Posterior vena cava (tissue), 2 donors: ENCODE measurements at regions not wholly inside any gene's neighbourhood (a gene's known extent, or its start where the extent isn't known, plus 50 kb on each side); places are given as distances from the start of the nearest gene placed in this dataset.

Experiments used
- DNase-seq: peaks from one replicate; pipeline ENCODE4 v3.0.0-alpha.2; 2020; ENCODE audit warnings: low spot score
- intact Hi-C, 2 donors: fragments of 100-400 bp; cut with DNase I; formaldehyde crosslinking; loops; one replicate each; pipeline versions ENCODE4 v1.14.1 to v1.14.2; 2022 to 2023
- donor health status: DM: yes; HTN: yes; CAD: no.
- donor health status: DM: yes; HTN: yes; CAD: no.

- DNase-seq, result no peak
- intact Hi-C loops, result no loop called here
These were observed 336.4 kb upstream of the NOCT start for GRCh38 chr4:138678985-138679746.

GRCh38 chr4:138677748-138678147, 337.8 kb upstream of the NOCT start:
- intact Hi-C loops, result no loop called here
- no peak for DNase-seq

- DNase-seq, result no peak
- intact Hi-C loops, result no loop called here
These were observed 338.4 kb upstream of the NOCT start for GRCh38 chr4:138677212-138677611.

- intact Hi-C loops, result no loop called here
- DNase-seq, result no peak
These were observed 339.9 kb upstream of the NOCT start for GRCh38 chr4:138675685-138676084.

DNA sequence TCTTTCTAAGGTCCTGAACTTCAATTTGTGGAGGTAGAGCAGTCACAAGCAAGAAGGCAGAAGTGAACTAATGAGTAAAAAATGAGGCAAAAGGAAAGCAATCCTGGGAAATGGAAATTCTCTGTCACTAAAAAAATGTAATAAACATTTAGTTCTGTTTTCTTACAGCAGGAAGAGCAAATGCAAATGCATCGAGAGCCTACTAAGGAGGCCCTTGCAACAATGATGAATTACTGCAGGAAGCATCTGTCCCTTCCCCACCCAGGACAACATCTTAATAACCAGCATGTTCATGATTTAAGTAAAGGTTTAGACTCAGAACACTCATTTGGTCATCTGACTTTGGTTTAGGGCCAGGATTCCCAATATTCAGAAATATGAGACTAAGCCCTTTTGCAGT, 341.4 kb upstream of the NOCT start:
- no peak for DNase-seq
- intact Hi-C loops, result no loop called here

DNA sequence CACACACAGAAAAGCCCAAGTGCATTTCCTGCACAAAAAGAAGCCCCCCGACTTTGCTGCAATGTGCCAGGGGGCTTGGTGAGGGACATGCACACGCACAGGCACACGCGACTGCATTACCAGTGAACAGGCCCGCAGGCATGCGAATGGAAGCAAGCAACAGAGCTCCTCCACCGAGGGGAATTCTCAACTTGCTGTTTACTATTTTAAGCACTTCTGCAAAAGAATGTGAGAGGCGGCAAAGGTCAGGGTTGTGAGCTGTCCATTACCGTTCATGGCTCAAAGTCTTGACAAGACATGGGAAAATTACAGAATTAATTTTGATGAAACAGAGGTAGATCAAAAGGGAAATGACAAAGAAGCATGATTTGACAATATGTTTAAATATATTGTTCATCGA, 342.5 kb upstream of the NOCT start:
- intact Hi-C loops, result no loop called here

GRCh38 chr4:138672393-138672976, 343.1 kb upstream of the NOCT start:
- intact Hi-C loops, result no loop called here
- DNase-seq, result no peak

More for the DNA sequence above, 342.5 kb upstream of the NOCT start:
- DNase-seq, result no peak

- intact Hi-C loops, result no loop called here
- DNase-seq, result no peak
These were observed 343.9 kb upstream of the NOCT start for GRCh38 chr4:138671606-138672084.

- no peak for DNase-seq
- intact Hi-C loops, result no loop called here
These were observed 344.5 kb upstream of the NOCT start for GRCh38 chr4:138671106-138671505.

DNA sequence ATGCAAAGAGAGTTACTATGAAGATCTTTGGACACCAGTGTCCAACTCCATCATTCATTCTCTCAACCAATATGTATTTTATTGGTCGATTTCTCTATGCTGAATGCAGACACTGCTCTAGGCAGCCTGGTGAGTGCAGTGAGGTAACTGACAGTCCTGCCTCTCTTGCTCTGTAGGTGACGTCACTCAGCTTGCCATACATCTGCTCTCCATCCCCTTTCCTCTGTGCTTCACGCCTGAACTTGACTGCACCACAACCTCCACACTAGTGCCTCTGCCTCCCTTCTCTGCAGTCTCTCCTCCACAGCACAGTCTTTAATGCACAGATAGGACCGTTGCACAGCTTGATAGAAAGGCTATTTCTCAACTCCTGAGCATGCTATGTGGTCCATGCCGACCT, 344.9 kb upstream of the NOCT start:
- intact Hi-C loops, result no loop called here
- DNase-seq, result no peak

DNA sequence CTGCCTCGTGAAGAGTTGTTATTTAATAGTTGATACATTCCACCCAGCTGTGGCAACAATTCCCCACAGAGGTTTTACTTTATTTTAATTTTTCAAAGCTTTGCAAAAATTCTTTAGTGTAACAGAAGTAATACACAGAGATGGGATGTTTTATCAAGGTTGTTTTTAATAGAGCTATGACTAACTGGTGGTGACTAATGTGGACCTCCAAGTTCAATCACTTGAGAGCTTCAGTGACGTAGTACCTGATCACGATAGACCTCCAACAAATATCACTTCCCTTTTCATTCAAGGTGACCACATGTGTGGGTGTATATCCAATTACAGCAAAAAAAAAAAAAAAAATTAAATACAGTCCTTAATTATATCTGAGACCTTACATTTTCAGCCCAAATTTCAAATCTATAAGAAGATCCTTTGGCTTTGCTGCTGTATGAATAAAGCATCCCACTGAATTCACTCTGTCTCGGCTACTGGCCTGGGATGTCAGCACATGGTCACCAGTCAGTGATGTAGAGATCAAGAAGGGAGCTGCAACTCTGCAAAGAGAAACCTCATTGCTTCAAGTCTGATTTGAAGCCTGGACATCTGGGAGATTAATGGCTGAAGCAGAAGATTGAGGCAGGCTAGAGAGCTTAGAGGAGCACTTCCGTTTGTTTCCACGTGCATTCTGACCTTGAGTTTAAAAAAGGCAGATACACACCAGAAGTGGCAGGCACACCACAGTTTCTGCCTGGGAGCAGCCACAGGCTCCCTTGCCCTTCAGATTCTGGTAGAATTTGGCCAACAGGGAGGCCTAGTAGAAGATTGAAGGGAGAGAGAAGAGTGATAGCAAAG, 345.9 kb upstream of the NOCT start:
- intact Hi-C loops, result no loop called here
- no peak for DNase-seq

DNA sequence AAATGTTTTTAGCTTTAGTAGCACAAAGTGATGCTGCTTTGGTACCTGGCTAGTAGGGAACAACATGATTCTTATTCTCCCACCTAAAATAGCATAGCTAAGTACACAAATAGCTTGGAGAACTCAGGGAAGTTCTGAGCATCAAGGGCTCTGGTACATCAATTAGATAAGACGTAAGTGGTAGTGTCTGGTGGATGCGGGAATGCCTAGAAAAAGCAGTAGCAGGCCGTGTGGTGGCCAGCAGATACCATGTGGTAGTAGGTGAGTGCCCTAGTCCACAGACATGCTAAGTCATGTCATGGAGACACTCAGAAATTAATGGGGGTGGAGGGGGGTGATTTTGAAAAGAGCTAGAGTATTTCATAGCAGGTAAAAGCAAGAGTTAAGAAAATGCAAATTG, 347.3 kb upstream of the NOCT start:
- DNase-seq, result no peak
- intact Hi-C loops, result no loop called here

- intact Hi-C loops, result no loop called here
- DNase-seq, result no peak
These were observed 349.2 kb upstream of the NOCT start for GRCh38 chr4:138666366-138666765.

DNA sequence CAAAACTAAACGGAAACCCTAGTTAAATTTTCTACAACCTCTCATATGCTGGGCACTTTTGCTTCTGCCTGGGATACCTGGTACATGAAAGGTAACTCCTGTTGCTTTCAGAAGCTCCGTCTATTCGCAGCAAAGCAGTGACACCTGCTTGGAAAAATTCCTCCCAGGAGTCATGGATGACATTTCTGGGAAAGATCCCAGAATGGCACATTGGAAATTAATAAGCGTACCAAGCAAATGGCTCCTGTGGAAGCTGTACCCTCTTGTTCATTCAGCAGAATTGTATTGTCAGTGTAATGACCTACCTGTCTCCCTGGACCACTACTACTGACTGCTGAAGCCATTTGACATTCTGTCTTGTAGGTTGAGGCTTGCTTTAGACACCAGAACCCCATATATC, 349.7 kb upstream of the NOCT start:
- intact Hi-C loops, result no loop called here
- DNase-seq, result no peak

DNA sequence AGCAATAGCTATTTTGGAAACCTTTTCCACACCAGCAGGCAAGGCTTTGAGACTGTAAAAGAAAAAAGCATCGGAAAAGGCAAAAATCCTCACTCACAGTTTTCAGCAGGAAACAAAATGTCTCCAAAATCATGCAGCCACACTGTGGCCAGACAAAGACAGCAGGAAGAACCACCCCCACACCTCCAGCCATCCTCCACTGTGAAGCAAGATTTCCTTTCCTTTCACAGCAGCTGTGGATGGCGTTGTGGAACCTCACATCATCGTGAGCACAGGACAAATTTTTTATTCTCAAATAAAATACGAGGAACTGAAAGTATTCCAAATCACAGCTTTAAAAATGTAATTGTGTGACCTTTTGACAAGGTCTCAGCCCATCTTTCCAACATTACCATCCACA, 351.7 kb upstream of the NOCT start:
- intact Hi-C loops, result no loop called here
- DNase-seq, result no peak

- intact Hi-C loops, result no loop called here
- no peak for DNase-seq
These were observed 355.7 kb upstream of the NOCT start for GRCh38 chr4:138659812-138660316.

GRCh38 chr4:138659037-138659811, 356.4 kb upstream of the NOCT start:
- DNase-seq, result no peak
- intact Hi-C loops, result no loop called here

GRCh38 chr4:138658518-138658917, 357.1 kb upstream of the NOCT start:
- no peak for DNase-seq
- intact Hi-C loops, result no loop called here

DNA sequence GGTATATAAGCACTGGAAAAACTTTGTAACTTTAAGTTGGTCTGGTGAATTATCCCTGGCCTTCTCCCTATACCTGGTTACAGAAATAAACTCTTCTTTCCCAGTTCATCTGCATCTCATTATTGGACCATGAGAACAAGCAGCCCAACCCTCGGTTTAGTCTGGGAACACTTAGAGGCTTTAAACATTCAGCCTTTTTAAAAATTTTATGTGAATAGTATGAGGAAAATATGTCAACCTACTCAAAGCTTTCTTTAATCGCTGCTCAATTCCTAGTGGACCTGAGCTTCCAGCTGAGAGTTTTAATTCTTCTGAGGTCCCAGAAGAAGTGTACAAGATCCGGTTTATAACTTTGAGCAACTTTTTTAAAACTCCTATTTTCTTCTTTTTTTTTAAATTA, 358.6 kb upstream of the NOCT start:
- DNase-seq, result no peak
- intact Hi-C loops, result no loop called here
